ENCODE measurements at regions not wholly inside any gene's neighbourhood (a gene's known extent, or its start where the extent isn't known, plus 50 kb on each side); places are given as distances from the start of the nearest gene placed in this dataset.
A peak's percentile ranks its signal among the peaks of the same experiment; 100 is the strongest.

DNA sequence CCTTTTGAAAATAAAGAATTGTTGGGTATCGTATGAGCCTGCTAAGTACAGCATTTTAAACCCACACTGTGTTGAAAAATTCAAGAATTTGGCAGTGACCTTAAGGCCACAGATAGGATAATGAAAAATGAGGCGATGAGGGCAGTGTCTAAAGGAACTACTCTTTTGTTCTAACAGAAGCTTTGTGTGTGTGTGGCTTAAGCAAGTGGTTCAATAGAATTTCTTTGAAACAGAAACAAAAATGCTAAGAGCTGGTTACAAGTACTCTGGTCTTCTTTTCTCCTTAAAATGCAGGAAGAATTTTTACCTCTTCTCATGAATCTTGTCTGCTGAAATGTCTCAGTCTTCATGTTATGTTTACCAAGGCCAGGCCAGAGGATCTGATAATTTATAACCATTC, 279.5 kb downstream of the ZNF536 start:
- TF ChIP-seq, protein P1, sequence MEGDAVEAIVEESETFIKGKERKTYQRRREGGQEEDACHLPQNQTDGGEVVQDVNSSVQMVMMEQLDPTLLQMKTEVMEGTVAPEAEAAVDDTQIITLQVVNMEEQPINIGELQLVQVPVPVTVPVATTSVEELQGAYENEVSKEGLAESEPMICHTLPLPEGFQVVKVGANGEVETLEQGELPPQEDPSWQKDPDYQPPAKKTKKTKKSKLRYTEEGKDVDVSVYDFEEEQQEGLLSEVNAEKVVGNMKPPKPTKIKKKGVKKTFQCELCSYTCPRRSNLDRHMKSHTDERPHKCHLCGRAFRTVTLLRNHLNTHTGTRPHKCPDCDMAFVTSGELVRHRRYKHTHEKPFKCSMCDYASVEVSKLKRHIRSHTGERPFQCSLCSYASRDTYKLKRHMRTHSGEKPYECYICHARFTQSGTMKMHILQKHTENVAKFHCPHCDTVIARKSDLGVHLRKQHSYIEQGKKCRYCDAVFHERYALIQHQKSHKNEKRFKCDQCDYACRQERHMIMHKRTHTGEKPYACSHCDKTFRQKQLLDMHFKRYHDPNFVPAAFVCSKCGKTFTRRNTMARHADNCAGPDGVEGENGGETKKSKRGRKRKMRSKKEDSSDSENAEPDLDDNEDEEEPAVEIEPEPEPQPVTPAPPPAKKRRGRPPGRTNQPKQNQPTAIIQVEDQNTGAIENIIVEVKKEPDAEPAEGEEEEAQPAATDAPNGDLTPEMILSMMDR (IDR thresholded peaks at IDR 0.05), result no peak

DNA sequence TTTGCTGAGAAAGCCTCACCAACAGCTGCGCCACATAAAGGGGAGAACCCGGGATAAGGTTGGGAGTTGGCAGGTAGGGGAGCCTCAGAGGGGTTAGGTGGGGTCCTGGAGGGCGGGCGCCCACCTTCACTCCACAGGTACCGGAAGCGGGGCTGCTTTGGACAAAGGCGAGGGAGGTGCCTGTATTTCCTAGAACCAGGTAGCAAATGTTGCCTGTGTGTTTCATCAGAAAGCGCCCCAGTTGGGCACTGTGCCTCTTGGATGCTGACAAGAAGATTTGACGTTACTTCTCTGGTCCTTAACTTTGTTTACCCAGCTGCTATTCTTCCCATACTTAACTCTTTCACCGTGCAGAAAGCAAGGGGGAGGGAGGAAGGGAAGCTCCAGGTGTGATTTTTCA, 278.9 kb downstream of the ZNF536 start:
- TF ChIP-seq, protein P1 (IDR thresholded peaks at IDR 0.05), result no peak

DNA sequence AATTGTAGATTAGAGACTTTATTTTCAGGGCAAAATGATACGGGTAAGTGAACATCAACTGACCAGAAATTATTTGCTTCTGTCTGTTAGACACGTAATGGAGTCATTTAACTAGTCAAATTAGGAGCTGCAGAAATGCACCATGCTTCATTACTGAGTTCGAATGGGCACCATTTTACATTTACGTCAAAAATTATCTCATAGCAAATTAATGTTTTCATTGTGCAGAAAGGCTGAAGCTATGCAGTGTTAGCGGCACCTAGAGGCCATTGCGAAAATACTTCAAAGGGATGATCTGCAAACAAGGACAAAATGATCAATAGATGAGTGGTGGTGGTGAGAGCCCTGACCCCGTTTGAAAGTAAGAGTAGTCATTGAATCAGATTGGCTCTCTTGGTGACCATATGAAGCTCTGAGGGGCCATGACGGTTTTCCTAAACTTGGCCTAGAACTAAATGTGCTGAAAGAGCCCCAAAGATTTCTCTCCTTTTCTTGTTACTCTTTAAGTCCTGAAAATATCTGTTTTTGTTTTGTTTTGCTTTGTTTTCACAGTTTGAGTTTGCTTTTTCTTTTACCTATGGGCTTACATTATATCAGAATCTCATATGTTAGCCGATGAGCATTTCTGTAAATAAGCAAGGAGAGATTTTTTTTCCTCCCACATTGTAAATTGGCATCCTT, 277.9 kb downstream of the ZNF536 start:
- TF ChIP-seq, protein P1 (IDR thresholded peaks at IDR 0.05), result peak; percentile 87

DNA sequence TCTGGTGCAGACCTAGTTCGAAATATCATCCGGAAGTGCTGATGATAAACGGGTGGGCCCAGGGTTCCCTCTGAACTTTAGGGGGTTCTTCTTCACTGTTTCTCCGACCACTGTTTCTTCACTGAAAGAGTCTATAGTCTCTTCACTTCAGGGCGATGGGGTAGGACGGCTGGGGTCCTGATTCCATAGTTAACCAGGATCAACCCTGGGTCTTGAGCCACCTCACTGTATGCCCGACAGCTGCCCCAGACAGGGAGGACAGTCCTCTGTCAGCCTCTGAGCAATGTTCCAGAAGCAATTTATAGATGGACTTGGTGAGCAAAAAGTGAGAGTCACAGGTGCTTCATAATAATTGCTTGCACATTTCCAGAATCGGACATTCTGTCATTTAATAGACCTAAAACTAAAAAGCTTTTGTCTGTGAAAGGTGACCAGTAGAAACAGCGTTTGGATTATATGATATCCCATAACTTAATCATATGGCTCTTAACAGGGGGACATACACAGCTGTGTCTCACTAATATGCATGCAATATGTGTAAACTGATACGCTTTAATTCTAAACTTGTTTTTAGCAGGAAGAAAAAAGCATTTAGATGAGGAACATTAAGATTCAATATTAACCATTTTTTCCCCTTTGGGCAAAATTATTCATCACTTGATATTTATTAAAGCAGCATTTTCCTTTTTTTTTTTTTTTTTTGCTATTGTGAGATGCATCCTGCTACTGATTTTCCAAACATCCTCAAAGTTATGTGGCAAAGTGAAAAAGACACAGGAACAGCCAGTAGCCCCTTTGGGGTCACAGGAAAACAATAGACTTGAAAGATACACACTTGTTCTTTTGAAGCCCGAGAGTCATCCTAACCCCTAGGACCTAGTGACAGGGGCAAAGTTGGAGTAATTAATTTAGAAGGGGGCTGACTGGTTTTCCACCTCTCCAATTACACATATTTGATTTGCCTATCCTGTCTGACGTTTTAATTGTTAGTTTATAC, 277.0 kb downstream of the ZNF536 start:
- TF ChIP-seq, protein P1 (IDR thresholded peaks at IDR 0.05), result no peak

DNA sequence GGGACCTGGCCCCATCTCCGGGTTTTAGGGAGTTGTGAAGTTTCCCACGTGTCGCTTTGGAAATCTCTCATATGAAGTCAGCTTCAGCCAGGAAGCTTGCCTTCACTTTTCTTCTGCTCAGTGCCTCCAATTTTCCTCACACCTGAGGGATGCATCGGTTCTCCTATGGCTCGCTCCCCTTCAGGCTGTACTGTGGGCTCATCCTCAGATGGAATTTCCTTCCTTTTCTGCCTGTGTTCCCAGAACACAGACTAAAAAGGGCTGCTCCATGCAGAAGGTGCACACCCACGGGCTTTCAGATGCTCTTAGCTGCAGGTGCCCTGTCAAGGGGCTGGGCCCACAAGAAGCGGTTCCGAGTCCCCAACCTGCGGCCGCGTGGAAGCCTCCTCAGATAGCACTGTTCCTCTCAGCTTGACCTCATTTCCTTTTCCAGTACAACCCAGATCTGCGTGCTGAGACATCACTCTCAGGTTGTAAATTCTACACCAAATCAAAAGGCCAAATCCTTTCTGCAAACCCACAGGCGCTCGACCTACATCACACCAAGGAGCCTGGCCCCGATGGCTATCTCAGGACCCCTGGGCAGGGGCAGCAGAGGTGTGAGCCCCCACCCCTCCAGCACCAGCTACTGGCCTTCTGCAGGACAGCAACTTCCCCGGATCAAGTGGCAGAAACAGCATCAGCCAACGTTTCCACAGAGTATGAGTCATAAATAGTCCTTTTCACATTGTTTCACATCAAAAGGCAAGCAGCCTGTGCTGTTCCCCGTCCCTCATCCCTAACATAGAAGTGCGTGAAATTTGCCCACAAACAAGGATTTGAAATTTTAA, 275.9 kb downstream of the ZNF536 start:
- TF ChIP-seq, protein P1 (IDR thresholded peaks at IDR 0.05), result no peak

DNA sequence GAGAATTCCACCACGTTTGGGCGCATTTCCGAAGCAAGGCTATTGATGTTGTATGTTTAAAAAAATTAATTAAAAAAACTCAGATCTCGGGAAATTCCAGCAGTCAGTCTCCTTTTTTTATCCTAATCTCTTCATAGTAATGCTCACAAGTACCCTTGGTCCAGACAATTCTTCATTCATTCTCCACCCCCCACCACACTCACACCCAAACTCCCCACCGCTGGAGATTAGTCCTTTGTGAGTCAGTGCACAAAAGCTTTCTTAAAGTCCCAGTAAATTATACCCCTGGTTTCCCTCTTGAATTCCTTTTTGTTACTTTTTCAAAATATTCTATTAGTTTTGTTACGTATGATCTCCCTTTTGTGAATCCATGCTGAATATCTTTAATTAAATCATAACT, 274.6 kb downstream of the ZNF536 start:
- TF ChIP-seq, protein P1 (IDR thresholded peaks at IDR 0.05), result no peak

DNA sequence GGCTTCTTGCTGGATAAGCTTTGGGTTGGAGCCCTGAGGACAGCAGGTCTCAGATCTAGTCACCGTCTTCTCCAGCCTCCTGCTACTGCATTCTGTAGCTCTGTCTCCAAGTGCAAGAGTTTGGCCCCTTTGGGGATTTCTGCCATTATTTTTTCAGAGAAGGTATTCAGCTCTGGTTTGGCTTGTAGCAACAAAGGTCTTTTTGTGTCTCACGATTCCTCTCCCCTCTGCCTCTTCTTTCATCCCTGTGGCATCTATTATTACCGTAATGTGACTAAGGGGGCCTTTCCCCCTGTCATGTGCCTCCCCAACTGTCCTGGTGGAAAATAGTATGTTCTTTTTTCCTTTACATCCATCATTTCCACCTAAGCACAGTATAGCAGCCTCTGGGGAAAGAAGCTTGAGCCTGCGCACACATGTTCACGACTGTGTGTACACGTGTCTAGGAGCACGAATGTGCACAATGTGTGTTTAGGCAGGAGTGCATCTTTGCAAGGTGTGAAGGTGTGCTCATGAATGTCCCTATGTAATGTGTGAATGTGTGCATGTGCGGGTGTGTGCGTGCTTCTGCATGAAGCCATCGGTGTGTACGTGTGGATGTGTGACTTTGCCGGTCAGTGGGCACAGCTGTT, 273.9 kb downstream of the ZNF536 start:
- TF ChIP-seq, protein P1 (IDR thresholded peaks at IDR 0.05), result no peak
